GM18867 (cell line): ENCODE measurements at regions not wholly inside any gene's neighbourhood (a gene's known extent, or its start where the extent isn't known, plus 50 kb on each side); places are given as distances from the start of the nearest gene placed in this dataset.
"Not testable (repeated sequence)": the region's sequence is repeated elsewhere in the genome, so short reads cannot be mapped to it uniquely, and the experiment has no call there.

Experiments
- ATAC-seq: cut with Tn5 transposase; IDR thresholded peaks from one replicate; pipeline ENCODE4 v1.9.1; 2021; ENCODE audit warnings: mild to moderate bottlenecking, moderate library complexity; ENCODE audit not compliant: unreplicated experiment

- no peak for ATAC-seq
These were observed 138.7 kb downstream of the AKR1D1 start for GRCh38 chr7:138214926-138215325.

- ATAC-seq, result not testable (repeated sequence)
These were observed 144.1 kb downstream of the AKR1D1 start for GRCh38 chr7:138220321-138220720.

GRCh38 chr7:138221388-138221787 is 145.1 kb downstream of the AKR1D1 start:
- not testable (repeated sequence) for ATAC-seq

- ATAC-seq, result no peak
These were observed 147.2 kb downstream of the AKR1D1 start for GRCh38 chr7:138223402-138223879.

GRCh38 chr7:138226001-138226476 is 149.8 kb downstream of the AKR1D1 start:
- ATAC-seq, result no peak

- no peak for ATAC-seq
These were observed 150.6 kb downstream of the AKR1D1 start for GRCh38 chr7:138226745-138227279.

- ATAC-seq, result no peak
These were observed 151.9 kb downstream of the AKR1D1 start for GRCh38 chr7:138228119-138228518.

GRCh38 chr7:138228769-138229168 is 152.5 kb downstream of the AKR1D1 start:
- ATAC-seq, result no peak

- no peak for ATAC-seq
These were observed 156.9 kb downstream of the AKR1D1 start for GRCh38 chr7:138233189-138233588.

GRCh38 chr7:138235207-138235606 is 158.9 kb downstream of the AKR1D1 start:
- no peak for ATAC-seq

GRCh38 chr7:138237995-138238394 is 161.7 kb downstream of the AKR1D1 start:
- no peak for ATAC-seq

GRCh38 chr7:138238734-138239659 is 162.7 kb downstream of the AKR1D1 start:
- ATAC-seq, result no peak

GRCh38 chr7:138243430-138243829 is 167.2 kb downstream of the AKR1D1 start:
- ATAC-seq, result no peak

GRCh38 chr7:138243836-138244235 is 167.6 kb downstream of the AKR1D1 start:
- no peak for ATAC-seq

GRCh38 chr7:138244606-138245005 is 168.3 kb downstream of the AKR1D1 start:
- ATAC-seq, result no peak

- no peak for ATAC-seq
These were observed 169.0 kb downstream of the AKR1D1 start for GRCh38 chr7:138245216-138245615.

- ATAC-seq, result no peak
These were observed 169.4 kb downstream of the AKR1D1 start for GRCh38 chr7:138245682-138246081.

GRCh38 chr7:138246428-138246827 is 170.2 kb downstream of the AKR1D1 start:
- ATAC-seq, result no peak

GRCh38 chr7:138247081-138247480 is 170.8 kb downstream of the AKR1D1 start:
- ATAC-seq, result no peak

- ATAC-seq, result no peak
These were observed 171.5 kb downstream of the AKR1D1 start for GRCh38 chr7:138247568-138248333.

GRCh38 chr7:138248609-138249008 is 172.3 kb downstream of the AKR1D1 start:
- no peak for ATAC-seq
